Limb (tissue), 2 donors: ENCODE measurements at regions not wholly inside any gene's neighbourhood (a gene's known extent, or its start where the extent isn't known, plus 50 kb on each side); places are given as distances from the start of the nearest gene placed in this dataset.
"Not testable (repeated sequence)": the region's sequence is repeated elsewhere in the genome, so short reads cannot be mapped to it uniquely, and the experiment has no call there.

ENCODE experiments used
- DNase-seq, 2 donors: peaks; one replicate each; pipeline ENCODE4 v3.0.0-alpha.2; 2016; ENCODE audit errors: extremely low spot score in 2 of 2

DNA sequence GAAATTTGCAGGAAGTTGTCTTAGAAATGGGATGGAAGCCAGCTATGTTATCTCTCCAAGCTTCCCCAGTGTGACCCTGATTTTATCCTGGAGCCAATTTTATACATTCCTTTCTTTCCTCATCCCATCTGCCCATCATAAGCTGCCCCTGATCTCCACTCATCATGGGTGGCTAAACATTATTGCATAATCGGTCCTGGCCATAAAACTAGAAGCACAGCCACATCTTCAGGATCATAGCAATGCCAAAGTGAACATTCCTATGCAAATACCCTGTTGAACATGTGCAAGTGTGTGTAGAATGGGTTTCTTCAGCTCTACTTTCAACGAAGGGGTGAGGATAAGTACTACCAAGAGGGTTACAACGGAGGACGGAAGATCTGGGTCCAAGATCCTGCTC is 50.6 kb upstream of the COG2 start:
- no peak for DNase-seq

DNA sequence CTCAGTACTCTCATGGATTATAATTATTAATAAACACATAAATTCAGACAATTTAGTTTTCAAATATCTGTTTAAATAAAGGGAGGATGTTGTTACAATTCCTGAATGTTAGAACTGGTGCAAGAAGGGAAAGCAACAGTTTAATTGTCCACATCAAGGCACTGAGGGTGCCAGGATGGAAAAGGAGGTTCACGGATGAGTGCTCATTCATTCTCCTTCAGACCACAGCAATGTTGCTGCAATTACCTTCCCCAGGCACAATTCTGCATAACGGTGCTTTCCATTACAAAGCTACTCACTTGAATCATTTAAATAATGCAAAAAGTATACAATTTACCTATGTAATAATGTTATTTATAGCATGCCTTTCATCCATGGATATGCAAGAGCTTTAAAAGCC is 52.3 kb upstream of the COG2 start:
- DNase-seq = no peak

DNA sequence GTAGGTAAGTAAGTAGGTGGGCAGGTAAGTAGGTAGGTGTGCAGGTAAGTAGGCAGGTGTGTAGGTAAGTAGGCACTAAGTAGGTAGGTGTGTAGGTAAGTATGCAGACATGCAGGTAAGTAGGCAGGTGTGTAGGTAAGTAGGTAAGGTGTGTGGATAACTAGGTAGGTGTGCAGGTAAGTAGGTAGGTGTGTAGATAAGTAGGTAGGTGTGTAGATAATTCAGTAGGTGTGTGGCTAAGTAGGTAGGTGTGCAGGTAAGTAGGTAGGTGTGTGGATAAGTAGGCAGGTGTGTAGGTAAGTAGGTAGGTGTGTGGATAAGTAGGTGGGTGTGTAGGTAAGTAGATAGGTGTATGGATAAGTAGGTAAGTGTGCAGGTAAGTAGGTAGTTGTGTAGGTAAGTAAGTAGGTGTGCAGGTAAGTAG is 53.9 kb upstream of the COG2 start:
- DNase-seq = no peak

DNA sequence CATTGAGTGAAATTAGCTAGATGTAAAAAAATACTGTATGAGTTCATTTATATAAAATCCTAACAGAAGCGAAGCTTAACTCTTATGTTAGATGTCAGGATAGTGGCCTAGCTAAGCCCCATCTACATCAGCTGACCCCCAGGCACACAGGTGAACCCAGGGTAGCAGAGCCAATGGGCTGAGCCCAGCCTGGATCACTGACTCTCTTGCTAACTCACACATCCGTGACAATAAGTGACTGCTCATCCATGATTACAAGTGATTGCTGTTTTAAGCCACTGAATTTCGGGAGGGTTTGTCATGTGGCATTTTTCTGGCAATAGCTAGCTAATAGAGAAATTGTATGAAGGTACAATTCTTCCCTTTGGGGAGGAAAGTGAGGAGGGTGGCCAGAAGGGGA is 55.2 kb upstream of the COG2 start:
- no peak for DNase-seq

DNA sequence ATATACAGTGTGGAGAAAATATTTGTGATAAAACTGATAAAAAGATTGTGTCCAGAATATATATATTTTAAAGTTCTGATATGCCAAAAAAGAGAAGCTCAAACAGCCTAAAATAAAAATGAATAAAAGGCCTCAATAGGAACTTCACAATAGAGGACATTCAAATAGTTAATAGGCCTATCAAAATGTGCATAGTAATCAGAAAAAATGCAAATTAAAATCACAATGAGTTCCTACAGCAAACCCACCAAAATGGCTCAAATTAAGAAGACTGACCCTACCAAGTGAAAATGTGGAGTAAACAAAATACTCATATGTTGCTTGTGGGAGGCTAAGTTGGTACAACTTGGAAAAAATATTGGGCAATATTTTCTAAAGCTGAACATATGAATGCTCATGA is 57.6 kb upstream of the COG2 start:
- DNase-seq = no peak

DNA sequence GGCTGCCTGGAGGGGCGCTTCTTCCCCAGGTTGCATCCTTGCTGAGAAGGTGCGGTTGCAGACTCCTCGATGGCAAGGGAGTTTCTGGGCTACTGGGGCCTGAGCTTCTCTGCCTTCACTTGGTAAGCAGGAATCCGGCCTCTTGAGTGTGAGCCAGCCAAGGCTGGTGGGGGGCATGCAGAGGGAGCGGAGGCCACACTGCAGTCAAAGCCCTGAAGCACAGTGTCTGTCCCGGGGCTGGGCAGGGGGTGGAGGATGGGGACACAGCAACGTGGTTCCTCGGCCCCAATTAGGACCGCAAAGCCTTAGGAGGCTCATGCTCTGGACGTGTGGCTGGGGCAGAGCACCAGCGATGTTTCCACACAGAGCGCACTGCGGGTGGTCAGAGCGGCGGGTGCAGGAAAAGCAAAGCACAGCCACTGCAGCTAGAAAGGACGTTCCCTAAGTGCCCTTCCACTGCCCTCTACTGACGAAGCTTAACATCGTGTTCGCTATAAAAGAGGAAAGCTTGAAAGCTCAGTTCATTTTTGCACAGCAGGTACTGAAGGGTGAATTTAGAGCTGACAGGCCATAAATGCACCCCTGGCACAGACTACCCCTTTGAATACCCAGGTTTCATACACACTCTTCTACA is 60.7 kb upstream of the COG2 start:
- no peak for DNase-seq

DNA sequence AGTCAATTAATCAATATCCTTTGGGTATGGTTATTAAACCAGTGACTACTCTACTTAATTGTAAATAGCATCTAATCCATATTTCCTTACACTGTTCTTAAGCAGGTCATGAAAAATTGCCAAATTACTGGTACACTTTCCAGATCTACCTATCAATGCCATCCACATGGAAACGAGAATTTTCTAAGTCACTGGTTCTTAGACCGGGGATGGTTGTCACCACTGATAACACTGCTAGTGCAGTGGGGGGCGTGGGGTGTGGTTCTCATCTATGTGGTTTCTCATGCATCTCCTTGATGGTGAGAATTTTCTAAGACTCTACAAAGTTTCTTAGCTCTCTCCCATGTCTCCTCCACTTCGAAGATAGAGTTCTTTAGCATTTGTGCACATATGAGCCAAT is 63.7 kb upstream of the COG2 start:
- DNase-seq = no peak

DNA sequence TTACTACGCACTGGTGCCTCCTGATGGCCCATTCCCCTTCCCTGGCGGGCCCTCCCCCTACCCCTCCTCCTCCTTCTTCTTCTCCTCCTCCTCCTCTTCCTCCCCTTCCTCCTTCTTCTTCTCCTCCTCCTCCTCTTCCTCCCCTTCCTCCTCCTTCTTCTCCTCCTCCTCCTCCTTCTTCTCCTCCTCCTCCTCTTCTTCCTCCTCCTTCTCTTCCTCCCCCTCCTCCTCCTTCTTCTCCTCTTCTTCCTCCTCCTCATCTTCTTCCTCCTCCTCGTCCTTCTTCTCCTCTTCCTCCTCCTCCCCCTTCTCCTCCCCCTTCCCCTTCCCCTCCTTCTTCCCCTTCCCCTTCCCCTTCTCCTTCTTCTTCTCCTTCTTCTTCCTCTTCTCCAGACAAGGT is 64.7 kb upstream of the COG2 start:
- DNase-seq = no peak

DNA sequence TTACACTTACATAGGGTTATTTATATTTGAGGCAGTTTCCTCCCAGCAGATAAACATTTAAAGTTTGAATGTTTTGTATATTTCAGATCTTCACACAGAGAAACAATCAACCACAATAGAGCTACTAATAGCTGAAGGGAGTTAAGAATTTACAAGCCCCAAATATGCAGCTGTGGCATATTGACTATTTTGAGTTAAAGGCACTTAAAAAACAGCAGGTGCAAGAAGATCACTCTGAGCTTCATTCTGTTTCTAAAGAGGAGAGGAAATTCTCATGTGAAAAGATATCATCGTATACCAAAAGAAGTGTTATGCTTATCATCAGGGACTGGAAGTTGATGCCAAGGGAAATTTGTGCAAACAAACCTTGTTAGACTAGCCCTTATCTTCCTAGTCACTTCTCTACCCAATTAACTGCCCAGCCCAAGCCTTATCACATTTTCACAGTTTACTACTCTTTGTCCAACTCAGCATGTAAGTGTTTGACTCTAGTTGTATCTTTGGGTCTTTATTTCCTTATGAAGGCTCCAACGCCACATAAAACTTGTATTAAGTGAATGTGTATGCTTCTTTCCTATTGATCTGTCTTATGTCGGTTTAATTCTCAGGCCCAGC is 66.3 kb upstream of the COG2 start:
- no peak for DNase-seq

DNA sequence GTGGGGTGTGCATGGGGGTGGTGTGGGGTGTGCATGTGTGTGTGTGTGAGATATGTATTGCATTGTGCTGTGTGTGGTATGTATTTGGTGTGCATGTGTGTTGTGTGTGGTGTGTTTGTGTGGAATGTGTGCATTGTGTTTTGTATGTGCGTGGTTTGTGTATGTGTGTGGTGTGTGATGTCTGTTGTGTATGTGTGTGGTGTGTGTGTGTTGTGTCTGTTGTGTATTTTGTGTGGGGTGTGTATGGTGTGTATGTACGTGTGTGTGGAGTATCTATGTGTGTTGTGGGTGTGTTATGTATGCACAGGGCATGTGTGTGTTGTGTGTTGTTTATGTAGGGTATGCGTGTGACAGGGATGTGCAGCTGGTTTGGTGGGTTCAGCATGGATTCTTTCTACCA is 67.8 kb upstream of the COG2 start:
- DNase-seq = no peak

DNA sequence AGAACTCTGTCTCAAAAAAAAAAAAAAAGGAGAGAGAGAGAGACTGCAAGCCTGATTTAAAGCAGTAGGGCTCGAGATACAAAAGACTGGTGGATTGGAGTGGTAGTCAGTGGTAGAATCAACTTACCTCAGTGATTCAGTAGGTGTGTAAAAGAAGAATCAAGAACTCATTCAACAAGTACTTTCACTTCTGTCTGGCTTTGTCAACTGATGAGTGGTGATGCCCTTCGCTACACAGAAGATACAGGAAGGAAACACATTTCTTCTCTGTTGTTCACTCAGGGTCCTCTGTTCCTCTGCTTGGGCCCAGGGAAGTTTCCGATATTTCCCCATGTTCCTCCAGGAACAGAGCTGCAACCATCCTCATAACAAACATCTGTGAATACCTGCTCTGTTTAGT is 68.6 kb upstream of the COG2 start:
- DNase-seq = no peak

DNA sequence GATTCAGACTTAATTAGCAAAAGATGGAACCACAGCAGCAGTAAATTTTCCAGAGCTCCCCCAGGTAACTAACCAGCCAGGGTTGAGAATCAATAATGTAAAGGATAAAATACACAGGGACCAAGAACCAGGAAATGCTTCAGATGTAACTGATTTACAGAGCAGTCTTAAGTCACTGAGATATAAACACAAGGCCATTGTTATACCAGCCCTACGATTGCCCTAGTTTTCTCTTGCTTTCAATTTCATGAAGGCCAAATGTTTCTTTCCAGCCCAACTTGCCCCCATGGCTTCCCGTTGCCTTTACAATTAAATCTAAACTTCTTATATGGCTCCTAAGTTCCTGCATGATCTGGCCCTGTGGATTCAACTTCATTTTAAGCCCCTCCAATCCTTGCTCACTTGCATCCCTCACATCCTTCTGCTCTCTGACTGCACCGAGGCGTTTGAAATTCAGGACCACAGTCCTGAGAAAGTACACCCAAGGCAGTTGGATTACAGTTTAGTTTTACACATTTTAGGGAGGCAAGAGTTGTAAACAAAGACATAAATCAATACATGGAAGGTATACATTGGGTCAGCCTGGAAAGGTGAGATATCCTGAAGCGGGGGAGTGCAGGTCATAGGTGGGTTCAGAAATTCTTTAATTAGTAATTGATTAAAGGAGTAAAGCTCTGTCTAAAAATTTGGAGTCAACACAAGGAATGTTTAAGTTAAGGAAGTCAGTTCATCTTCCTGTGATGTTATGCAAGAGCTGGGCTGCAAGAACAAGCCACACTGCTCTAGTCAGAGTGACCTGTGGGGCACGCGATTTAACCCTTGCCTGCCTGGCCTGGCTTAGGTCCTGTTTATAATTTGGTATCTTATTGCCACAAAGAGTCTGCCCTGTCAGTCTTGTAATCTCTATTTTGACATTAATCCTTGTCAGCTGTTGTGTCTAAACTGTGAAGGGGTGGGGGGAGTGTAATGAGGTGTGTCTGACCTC is 69.9 kb upstream of the COG2 start:
- DNase-seq = no peak

DNA sequence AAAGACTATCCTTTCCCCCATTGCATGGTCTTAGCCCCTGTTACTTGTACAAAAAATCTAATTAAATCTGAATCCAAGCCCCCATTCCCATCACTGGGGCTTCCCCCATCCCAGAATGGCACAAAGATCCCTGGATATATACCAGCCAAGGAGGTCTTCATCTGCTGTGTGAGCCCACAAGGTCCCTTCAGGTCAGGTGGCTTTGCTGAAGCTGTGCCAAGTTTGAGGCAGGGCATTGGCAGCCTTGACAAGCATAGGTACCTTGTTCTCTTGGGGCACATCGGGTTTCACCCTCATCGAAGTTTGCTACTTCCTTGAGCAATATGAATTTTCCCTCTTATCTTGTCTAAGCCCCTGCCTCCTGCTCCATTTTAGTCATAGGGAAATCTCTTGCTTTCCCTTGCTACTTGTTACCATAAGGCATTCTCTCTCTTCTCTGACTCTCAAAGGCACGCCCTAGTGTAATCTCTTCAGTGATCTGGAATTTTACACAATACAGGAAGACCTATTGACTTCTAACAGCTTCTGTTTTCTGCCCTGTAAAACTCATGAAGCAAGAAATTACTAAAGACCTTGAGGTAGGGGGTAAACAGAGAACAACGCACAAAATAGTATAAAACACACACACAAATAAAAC is 71.4 kb upstream of the COG2 start:
- DNase-seq = no peak

DNA sequence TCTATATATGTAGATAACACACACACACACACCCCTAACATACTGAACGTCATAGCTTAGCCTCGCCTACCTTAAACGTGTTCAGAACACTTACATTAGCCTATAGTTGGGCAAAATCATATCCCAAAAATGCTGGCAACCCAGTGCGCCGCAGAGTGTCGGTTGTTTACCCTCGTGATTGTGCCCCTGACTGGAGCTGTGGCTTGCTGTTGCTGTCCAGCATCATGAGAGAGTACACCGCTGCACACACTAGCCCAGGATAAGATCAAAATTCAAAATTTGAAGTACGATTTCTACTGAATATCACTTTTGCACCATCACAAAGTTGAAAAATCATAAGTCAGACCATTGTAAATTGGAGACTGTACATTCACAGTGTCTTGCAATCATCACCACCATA is 73.1 kb upstream of the COG2 start:
- DNase-seq = no peak

DNA sequence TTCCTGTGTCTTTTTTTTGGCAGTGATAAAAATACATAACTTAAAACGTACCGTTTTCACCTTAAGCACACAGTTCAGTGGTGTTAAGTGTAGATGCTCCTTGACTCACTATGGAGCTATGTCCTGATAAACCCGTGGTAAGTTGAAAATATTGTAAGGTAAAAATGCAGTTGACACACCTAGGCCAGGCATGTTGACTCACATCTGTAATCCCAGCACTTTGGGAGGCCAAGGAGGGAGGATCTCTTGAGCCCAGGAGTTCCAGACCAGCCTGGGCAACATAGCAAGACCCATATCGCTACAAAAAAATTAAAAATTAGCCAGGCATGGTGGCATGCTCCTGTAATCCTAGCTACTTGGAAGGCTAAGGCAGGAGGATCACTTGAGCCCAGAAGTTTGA is 73.6 kb upstream of the COG2 start:
- DNase-seq = no peak

DNA sequence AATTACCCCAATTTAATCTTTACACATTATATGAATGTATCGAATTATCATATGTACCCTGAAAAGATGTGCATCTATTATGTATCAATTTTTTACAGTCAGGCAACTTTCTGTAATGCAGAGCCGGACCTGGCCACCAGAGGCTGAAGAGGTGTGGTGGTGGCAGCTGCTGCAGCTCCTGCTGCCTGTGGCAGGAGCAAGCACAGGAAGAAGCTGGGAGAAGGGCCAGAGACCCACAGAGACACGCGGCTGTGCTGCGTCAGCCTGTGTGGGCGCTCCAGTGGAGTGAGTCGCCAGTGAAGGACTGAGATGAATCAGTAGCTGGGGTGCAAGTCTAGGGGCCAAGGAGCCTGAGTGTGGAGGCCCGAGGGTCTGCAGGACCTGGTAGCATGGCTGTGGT is 74.3 kb upstream of the COG2 start:
- no peak for DNase-seq

DNA sequence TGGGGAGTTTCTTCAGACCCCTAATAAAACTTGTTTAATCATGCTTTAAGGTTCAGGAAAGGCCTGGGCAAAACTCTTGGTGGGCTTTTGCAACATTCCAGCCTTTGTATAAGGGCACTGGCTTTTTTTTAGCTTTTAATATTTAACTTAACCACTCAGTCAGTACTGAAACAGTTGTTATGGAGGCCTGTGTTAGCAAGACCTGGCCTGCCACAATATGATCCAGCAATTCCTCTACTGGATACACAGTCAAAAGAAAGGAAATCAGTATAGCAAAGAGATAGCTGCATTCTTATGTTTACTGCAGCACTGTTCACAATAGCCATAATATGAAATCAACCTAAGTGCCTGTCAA is 75.1 kb upstream of the COG2 start:
- DNase-seq = no peak

DNA sequence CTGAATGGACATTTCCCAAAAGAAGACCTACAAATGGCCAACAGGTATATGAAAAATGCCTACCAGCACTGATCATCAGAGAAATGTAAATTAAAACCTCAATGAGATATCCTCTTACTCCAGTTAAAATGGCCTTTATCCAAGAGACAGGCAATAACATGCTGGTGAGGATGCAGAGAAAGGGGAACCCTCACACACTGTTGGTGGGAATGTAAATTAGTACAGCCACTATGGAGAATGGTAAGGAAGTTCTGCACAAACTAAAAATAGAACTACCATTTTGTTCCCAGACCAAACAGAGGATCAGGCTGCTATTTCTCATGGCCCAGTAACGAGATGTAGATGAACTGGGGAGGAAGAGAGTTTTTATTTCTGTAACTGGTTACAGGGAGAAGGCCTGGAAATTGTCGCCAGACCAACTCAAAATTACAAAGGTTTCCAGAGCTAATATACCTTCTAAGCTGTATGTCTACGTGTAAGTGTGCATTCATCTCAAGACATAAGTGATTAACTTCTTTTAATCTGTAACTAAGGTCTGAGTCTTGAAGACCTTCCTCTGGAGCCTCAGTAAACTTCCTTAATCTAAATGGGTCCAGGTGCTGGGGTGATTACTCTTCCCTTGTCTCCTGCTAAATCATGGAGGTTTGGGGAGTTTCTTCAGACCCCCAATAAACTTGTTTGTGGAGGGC is 75.6 kb upstream of the COG2 start:
- DNase-seq = not testable (repeated sequence)

DNA sequence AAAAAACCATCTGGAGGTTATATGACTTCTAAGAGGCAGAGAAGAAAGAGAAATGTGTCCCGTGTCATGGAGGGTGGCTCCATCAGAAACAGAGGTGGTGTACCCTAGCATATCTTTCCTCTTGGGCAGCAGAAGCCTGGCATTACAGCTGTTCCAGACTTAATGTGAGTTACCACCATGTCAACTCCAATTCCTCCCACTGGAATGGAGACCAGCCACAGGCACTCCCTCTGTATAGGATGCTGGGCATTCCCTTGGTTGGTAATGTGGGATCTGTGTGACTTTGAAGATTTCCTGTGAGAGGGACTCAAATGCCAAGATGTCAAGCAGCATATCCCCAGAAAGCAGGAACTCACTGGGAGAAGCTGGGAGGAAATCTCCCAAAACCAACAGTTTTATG is 77.1 kb upstream of the COG2 start:
- DNase-seq = no peak

DNA sequence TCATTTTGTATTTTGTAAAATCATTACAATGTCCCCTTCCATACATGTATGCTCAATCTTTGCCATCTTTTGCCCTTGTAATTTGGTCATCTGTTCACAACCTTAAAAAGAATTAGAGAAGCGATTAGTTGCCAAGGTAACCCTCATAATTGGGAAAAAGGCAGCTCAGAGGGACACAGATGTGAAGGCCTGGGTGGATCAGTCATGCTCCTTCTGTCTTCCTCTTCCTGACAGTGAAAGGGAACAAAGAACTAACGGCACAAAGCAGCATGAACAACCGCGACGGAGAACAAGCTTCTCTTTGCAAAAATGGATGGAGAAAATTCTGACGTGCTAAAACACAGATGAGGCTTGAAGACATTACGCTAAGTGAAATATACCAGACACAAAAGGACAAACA is 78.7 kb upstream of the COG2 start:
- no peak for DNase-seq

DNA sequence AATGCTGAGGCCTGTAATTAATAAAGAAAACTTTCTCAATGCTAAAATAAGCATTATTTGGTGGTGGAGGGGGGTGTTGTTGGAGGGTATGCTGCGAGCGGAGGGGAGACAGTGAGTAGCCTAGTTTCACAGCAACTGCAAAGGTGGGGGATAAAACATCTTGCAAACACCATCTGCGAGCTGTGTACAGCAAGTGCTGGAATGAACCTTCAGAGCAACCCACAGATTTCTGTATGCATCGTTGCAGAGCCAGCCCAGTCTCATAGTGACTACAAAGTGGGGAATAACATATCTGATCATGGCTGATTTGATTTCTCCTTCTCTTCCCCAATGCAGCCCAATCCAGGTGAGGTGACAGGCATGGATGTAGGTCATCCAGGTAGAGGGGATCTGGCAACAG is 80.7 kb upstream of the COG2 start:
- no peak for DNase-seq

DNA sequence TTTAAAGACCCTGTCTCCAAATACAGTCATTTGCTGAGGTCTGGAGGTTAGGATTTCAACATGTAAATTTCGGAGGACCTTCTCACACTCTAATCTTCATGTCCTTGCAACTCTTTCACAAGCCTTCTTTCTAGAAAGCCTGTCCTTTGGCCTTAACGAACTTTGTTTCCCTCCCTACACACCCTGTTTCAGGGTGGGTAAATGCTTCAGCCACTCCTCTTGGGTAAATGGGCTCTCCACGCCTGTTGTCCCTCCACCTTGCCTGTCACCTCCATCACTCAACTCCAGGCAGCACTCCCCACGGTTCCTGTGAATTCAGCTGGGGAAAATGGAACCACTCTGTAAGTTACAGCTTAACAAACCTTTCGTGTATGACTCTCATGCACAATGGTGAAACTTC is 84.0 kb upstream of the COG2 start:
- no peak for DNase-seq
